Left lung (tissue), 4 donors: ENCODE measurements at regions not wholly inside any gene's neighbourhood (a gene's known extent, or its start where the extent isn't known, plus 50 kb on each side); places are given as distances from the start of the nearest gene placed in this dataset.

Source experiments
- ATAC-seq: fragments of 200-7000 bp; cut with Tn5 transposase; one replicate; pipeline ENCODE4 v1.9.1; 2020; ENCODE audit warnings: moderate library complexity
- DNase-seq, 4 donors: peaks; one replicate each; pipeline ENCODE4 v3.0.0-alpha.2; 2013 to 2020
- H3K27ac ChIP-seq, 2 donors: fragments of 200-600 bp; sonication (generic) in 1 of 2; one replicate each; pipeline versions ENCODE4 v1.5.0 to v1.8.0; 2020 to 2021
- H3K27me3 ChIP-seq, 2 donors: fragments of 200-600 bp; sonication (generic) in 1 of 2; one replicate each; pipeline versions ENCODE4 v1.5.0 to v1.8.0; 2020 to 2021
- H3K36me3 ChIP-seq, 2 donors: fragments of 200-600 bp; sonication (generic) in 1 of 2; one replicate each; pipeline versions ENCODE4 v1.5.0 to v1.8.0; 2020 to 2021
- H3K4me1 ChIP-seq, 2 donors: fragments of 200-600 bp; one replicate each; pipeline ENCODE4 v1.8.0; 2021
- H3K4me3 ChIP-seq, 2 donors: fragments of 200-600 bp; sonication (generic) in 1 of 2; one replicate each; pipeline versions ENCODE4 v1.5.0 to v1.8.0; 2020 to 2021; ENCODE audit warnings: mild to moderate bottlenecking in 1 of 2
- H3K9me3 ChIP-seq, 2 donors: fragments of 200-600 bp; sonication (generic) in 1 of 2; one replicate each; pipeline versions ENCODE4 v1.5.0 to v1.8.0; 2020 to 2021
- intact Hi-C, 2 donors: fragments of 100-400 bp; cut with DNase I; formaldehyde crosslinking; loops; one replicate each; pipeline versions ENCODE4 v1.11.2 to v1.14.2; 2022
- TF ChIP-seq, protein P1 (sequence below), 2 donors: fragments of 200-600 bp; sonication (generic) in 1 of 2; IDR thresholded peaks; one replicate each; pipeline versions ENCODE4 v1.5.0 to v1.8.0; 2021; ENCODE audit warnings: antibody characterized with exemption in 2 of 2
- donor health status: DM: no; HTN: yes; CAD: no.
- donor health status: DM: no; HTN: no; CAD: no.

DNA sequence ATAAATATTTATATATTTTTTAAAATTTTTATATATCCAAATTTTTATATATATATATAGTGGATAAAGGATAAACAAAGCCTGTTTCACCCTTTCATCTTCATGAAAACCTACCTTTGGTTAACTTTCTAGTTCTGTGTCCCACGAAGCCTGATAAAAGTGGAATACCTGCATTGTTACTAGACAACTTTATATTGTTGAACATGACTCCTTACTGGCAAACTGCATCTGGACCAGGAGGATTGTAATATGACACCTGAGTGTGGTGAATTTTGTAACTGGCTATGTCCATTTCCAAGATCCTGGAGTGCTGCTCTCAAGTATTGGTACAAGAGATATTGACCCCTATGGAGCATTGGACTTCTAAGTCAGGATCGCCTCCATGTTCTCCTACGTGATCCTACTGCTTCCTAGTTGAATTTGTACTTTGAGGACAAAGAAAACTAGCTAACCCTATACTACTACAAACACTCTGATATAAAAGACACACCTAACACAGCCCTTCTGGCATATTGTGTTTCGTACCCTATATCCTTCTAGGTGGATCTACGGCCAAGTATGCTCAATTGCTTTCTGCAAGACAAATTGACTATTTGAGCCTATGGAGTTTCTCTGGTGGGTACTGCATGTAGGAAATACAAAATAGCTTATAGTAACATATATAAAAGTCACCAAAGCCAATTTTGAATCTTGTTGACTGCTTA, 61.3 kb upstream of the PRRG1 start:
- intact Hi-C loops = no loop called here
- TF ChIP-seq, protein P1, sequence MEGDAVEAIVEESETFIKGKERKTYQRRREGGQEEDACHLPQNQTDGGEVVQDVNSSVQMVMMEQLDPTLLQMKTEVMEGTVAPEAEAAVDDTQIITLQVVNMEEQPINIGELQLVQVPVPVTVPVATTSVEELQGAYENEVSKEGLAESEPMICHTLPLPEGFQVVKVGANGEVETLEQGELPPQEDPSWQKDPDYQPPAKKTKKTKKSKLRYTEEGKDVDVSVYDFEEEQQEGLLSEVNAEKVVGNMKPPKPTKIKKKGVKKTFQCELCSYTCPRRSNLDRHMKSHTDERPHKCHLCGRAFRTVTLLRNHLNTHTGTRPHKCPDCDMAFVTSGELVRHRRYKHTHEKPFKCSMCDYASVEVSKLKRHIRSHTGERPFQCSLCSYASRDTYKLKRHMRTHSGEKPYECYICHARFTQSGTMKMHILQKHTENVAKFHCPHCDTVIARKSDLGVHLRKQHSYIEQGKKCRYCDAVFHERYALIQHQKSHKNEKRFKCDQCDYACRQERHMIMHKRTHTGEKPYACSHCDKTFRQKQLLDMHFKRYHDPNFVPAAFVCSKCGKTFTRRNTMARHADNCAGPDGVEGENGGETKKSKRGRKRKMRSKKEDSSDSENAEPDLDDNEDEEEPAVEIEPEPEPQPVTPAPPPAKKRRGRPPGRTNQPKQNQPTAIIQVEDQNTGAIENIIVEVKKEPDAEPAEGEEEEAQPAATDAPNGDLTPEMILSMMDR (IDR thresholded peaks at IDR 0.05) = no peak
- Histone ChIP-seq H3K4me3 (no peak overlapping the region), H3K4me1 (no peaks in the 10 kb centered on the region), H3K9me3 (no peaks in the 10 kb centered on the region), H3K27me3 (no peaks in the 10 kb centered on the region), H3K36me3 (no peaks in the 10 kb centered on the region), H3K27ac (no peak overlapping the region)
- peak in 1 of 4 donors; percentile 3 for DNase-seq
- ATAC-seq = no peak

DNA sequence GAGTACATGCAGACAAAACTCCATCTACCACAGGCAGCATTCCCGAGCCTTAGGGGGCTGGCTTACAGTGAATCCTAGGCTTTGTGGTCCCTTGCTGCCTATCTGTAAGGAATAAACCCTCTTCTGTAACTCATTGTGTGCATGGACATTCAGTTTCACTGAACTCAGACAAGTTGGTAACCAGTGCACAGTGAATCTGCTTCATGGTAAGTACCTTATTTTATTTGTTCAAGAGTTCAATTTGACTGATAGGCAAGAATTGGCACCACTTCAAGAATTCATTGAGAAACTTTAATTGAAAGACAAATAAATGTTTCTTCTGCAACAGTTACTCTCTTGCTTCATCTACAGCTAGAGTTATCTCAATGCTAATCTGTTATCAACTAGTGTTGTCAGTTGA, 57.2 kb upstream of the PRRG1 start:
- no peaks in the 10 kb centered on the region for H3K27me3 ChIP-seq
- TF ChIP-seq, protein P1 (IDR thresholded peaks at IDR 0.05) = no peak
- no peaks in the 10 kb centered on the region for H3K36me3 ChIP-seq
- peaks cover 0 to 6% of the 10 kb centered on the region in 2 donors for H3K9me3 ChIP-seq
- H3K4me3 ChIP-seq = no peak overlapping the region
- intact Hi-C loops = no loop called here
- ATAC-seq (no peak), DNase-seq (no peak)
- no peaks in the 10 kb centered on the region for H3K4me1 ChIP-seq
- no peak overlapping the region for H3K27ac ChIP-seq
